Hepatocyte (in vitro differentiated cells): ENCODE measurements at regions not wholly inside any gene's neighbourhood (a gene's known extent, or its start where the extent isn't known, plus 50 kb on each side); places are given as distances from the start of the nearest gene placed in this dataset.

Experiments used
- DNase-seq: peaks from one replicate; pipeline ENCODE4 v3.0.0-alpha.2; 2016; ENCODE audit warnings: low spot score
- H2AFZ ChIP-seq: fragments of 200-600 bp; sonication (generic); 2 replicates; pipeline ENCODE4 v1.6.0; 2016; ENCODE audit warnings: antibody characterized with exemption, mild to moderate bottlenecking
- H3K27ac ChIP-seq: fragments of 200-600 bp; sonication (generic); 2 replicates; pipeline ENCODE4 v1.5.1; 2016; ENCODE audit warnings: mild to moderate bottlenecking
- H3K27me3 ChIP-seq: fragments of 200-600 bp; sonication (generic); 2 replicates; pipeline ENCODE4 v1.6.1; 2016
- H3K36me3 ChIP-seq: fragments of 200-600 bp; sonication (generic); replicated peaks from 2 replicates; pipeline ENCODE4 v1.5.1; 2016; ENCODE audit warnings: low read depth; ENCODE audit not compliant: insufficient read depth
- H3K4me1 ChIP-seq: fragments of 200-600 bp; sonication (generic); 2 replicates; pipeline ENCODE4 v1.5.1; 2016; ENCODE audit warnings: mild to moderate bottlenecking, moderate library complexity; ENCODE audit not compliant: insufficient read depth
- H3K4me2 ChIP-seq: fragments of 200-600 bp; sonication (generic); 2 replicates; pipeline ENCODE4 v1.6.0; 2016
- H3K4me3 ChIP-seq: fragments of 200-600 bp; sonication (generic); 2 replicates; pipeline ENCODE4 v1.5.1; 2016; ENCODE audit warnings: mild to moderate bottlenecking
- H3K79me2 ChIP-seq: fragments of 200-600 bp; sonication (generic); 2 replicates; pipeline ENCODE4 v1.6.0; 2017; ENCODE audit warnings: mild to moderate bottlenecking
- H3K9me2 ChIP-seq: fragments of 200-600 bp; sonication (generic); replicated peaks from 2 replicates; pipeline ENCODE4 v1.6.0; 2017; ENCODE audit warnings: mild to moderate bottlenecking; ENCODE audit not compliant: insufficient read depth
- H3K9me3 ChIP-seq: fragments of 200-600 bp; sonication (generic); 2 replicates; pipeline ENCODE4 v1.5.1; 2016; ENCODE audit warnings: low read depth, mild to moderate bottlenecking
- H4K20me1 ChIP-seq: fragments of 200-600 bp; sonication (generic); 2 replicates; pipeline ENCODE4 v1.6.0; 2016; ENCODE audit warnings: mild to moderate bottlenecking; ENCODE audit not compliant: insufficient read depth, poor library complexity, severe bottlenecking
- EZH2 ChIP-seq: fragments of 200-600 bp; sonication (generic); IDR thresholded peaks from 2 replicates; pipeline ENCODE4 v1.6.1; 2016; ENCODE audit warnings: antibody characterized with exemption, mild to moderate bottlenecking, borderline replicate concordance
- EZH2phosphoT487 ChIP-seq: fragments of 200-600 bp; sonication (generic); IDR thresholded peaks from one replicate; pipeline ENCODE4 v1.6.1; 2018; ENCODE audit warnings: antibody characterized with exemption, mild to moderate bottlenecking, low read depth, moderate library complexity; ENCODE audit not compliant: unreplicated experiment, severe bottlenecking
- WGBS: methylation state at CpG from one replicate; pipeline ENCODE4 v1.1.6; 2016; ENCODE audit warnings: low lambda C conversion rate; ENCODE audit errors: missing lambda C conversion rate; 5-methylcytosine and 5-hydroxymethylcytosine counted together
- TF ChIP-seq, protein P1 (sequence below): fragments of 200-600 bp; sonication (generic); IDR thresholded peaks from 2 replicates; pipeline ENCODE4 v1.5.1; 2016; ENCODE audit warnings: antibody characterized with exemption, mild to moderate bottlenecking; ENCODE audit not compliant: poor library complexity

DNA sequence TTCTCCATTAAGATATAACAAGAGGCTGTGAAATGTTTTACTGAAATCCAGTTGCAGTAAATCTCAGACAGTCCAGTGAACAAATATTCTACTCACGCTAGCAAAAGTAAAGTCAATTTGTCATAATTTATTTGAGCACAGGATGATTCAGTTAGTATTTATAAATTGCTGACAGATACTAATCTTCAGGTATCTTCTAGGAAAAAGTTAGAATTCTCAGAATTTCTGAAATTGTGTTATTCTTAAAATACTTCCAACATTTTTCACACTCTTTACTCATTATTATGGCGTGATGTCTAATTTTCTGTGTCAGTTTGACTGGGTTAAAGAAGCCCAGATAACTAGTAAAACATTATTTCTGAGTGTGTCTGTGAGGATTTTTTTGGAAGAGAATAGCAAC, 460.2 kb upstream of the ACVR2A start:
- H3K4me2 ChIP-seq = no peak overlapping the region
- TF ChIP-seq, protein P1, sequence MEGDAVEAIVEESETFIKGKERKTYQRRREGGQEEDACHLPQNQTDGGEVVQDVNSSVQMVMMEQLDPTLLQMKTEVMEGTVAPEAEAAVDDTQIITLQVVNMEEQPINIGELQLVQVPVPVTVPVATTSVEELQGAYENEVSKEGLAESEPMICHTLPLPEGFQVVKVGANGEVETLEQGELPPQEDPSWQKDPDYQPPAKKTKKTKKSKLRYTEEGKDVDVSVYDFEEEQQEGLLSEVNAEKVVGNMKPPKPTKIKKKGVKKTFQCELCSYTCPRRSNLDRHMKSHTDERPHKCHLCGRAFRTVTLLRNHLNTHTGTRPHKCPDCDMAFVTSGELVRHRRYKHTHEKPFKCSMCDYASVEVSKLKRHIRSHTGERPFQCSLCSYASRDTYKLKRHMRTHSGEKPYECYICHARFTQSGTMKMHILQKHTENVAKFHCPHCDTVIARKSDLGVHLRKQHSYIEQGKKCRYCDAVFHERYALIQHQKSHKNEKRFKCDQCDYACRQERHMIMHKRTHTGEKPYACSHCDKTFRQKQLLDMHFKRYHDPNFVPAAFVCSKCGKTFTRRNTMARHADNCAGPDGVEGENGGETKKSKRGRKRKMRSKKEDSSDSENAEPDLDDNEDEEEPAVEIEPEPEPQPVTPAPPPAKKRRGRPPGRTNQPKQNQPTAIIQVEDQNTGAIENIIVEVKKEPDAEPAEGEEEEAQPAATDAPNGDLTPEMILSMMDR = no peak
- TF ChIP-seq EZH2 (no peak), EZH2phosphoT487 (no peak)
- H3K4me3 ChIP-seq = no peak overlapping the region
- no peaks in the 10 kb centered on the region for H3K79me2 ChIP-seq
- no peaks in the 10 kb centered on the region for H3K36me3 ChIP-seq
- H3K9me3 ChIP-seq = no peaks in the 10 kb centered on the region
- no peak overlapping the region for H3K27ac ChIP-seq
- H3K4me1 ChIP-seq = no peaks in the 10 kb centered on the region
- no peaks in the 10 kb centered on the region for H3K9me2 ChIP-seq
- no peaks in the 10 kb centered on the region for H4K20me1 ChIP-seq
- WGBS = 90% methylated on average over 2 of the region's 2 CpGs
- H3K27me3 ChIP-seq = no peaks in the 10 kb centered on the region
- H2AFZ ChIP-seq = no peak overlapping the region
- no peak for DNase-seq

DNA sequence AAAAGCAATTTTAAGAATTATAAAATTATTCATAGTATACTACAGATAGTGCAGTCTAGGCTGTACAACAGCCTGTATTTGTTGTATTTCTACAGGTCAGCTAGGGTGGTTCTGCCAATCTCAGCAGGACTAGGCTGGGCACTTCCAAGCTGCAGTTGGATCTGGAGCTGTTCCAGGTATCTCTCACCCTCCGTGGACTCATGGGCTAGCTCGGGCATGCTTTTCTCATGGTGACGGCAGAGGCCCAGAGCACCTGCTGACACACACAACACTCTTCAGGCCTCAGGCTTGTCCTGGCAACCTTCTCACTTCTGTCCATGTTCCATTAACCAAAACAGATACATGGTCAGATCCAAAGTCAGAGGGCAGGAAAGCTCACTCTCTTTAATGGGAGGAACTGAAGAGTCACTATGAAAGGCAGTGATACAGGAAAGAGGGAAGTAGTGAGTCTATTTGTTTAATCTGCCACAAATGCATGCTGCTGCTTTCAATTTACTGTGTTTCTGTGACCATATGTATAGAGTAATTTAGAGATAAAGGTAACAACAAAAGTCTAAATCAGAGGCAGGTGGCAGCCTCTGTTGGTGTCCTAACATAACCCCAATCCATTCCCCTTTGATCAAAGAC, 462.4 kb upstream of the ACVR2A start:
- Histone ChIP-seq H2AFZ (no peak overlapping the region), H3K9me3 (no peaks in the 10 kb centered on the region), H3K4me3 (no peak overlapping the region), H4K20me1 (no peaks in the 10 kb centered on the region), H3K27me3 (no peaks in the 10 kb centered on the region), H3K9me2 (no peaks in the 10 kb centered on the region), H3K27ac (no peak overlapping the region), H3K79me2 (no peaks in the 10 kb centered on the region), H3K4me1 (no peaks in the 10 kb centered on the region), H3K4me2 (no peak overlapping the region), H3K36me3 (no peaks in the 10 kb centered on the region)
- TF ChIP-seq, protein P1 = no peak
- TF ChIP-seq EZH2 = no peak
- no peak for TF ChIP-seq EZH2phosphoT487
- DNase-seq = no peak
- 89% methylated on average over 3 of the region's 3 CpGs for WGBS

GRCh38 chr2:147378403-147378802, 466.4 kb upstream of the ACVR2A start:
- 96% methylated on average over 1 of the region's 1 CpG for WGBS
- DNase-seq = no peak
- H4K20me1 ChIP-seq = no peaks in the 10 kb centered on the region
- no peaks in the 10 kb centered on the region for H3K36me3 ChIP-seq
- no peaks in the 10 kb centered on the region for H3K4me1 ChIP-seq
- no peak overlapping the region for H3K4me3 ChIP-seq
- H3K79me2 ChIP-seq = no peaks in the 10 kb centered on the region
- no peak for TF ChIP-seq EZH2
- no peak for TF ChIP-seq EZH2phosphoT487
- TF ChIP-seq, protein P1 = no peak
- no peaks in the 10 kb centered on the region for H3K9me2 ChIP-seq
- no peak overlapping the region for H2AFZ ChIP-seq
- H3K9me3 ChIP-seq = no peaks in the 10 kb centered on the region
- no peaks in the 10 kb centered on the region for H3K27me3 ChIP-seq
- H3K27ac ChIP-seq = no peak overlapping the region
- H3K4me2 ChIP-seq = no peak overlapping the region

GRCh38 chr2:147375073-147375472, 469.8 kb upstream of the ACVR2A start:
- H3K79me2 ChIP-seq = no peaks in the 10 kb centered on the region
- H3K4me2 ChIP-seq = no peak overlapping the region
- no peak overlapping the region for H2AFZ ChIP-seq
- H3K4me3 ChIP-seq = no peak overlapping the region
- no peaks in the 10 kb centered on the region for H3K9me2 ChIP-seq
- no peak overlapping the region for H3K27ac ChIP-seq
- DNase-seq = no peak
- TF ChIP-seq EZH2phosphoT487 (no peak), EZH2 (no peak)
- TF ChIP-seq, protein P1 = no peak
- no peaks in the 10 kb centered on the region for H3K9me3 ChIP-seq
- WGBS = 79% methylated on average over 1 of the region's 1 CpG
- no peaks in the 10 kb centered on the region for H3K36me3 ChIP-seq
- no peaks in the 10 kb centered on the region for H3K27me3 ChIP-seq
- no peaks in the 10 kb centered on the region for H4K20me1 ChIP-seq
- no peaks in the 10 kb centered on the region for H3K4me1 ChIP-seq
